ENCODE measurements at regions not wholly inside any gene's neighbourhood (a gene's known extent, or its start where the extent isn't known, plus 50 kb on each side); places are given as distances from the start of the nearest gene placed in this dataset.

GRCh38 chr7:155907450-155908200 lies 95.4 kb upstream of the SHH start:
- ATAC-seq (ENCODE audit: poor library complexity) (no peak), DNase-seq (no peak)
- intact Hi-C loops (cut with DNase I): no loop called here

GRCh38 chr7:155901176-155901575 lies 88.9 kb upstream of the SHH start:
- DNase-seq (no peak), ATAC-seq (ENCODE audit: poor library complexity) (no peak)
- intact Hi-C loops (cut with DNase I): no loop called here

DNA sequence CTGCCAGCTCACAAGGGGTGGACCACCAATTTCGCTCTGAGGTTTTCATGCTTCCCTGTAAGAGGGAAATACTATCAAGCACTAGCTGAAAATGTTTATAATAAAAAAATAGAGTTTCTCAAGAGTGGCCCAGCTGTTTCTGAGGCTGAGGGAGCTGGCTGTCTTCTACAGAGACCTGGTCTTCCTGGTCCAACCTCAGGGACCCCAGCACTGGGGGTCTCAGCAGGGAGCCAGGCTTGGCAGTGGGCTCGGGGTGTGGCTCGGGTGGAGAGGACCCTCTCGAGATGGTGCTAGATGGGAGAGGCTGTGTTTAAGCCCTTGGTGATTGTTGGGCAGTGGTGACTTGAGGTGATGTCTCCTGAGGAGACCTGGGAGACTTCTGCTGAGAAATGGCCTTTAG lies 87.3 kb upstream of the SHH start:
- DNase-seq: no peak
- ATAC-seq (ENCODE audit: poor library complexity): no peak
- intact Hi-C loops (cut with DNase I): no loop called here

DNA sequence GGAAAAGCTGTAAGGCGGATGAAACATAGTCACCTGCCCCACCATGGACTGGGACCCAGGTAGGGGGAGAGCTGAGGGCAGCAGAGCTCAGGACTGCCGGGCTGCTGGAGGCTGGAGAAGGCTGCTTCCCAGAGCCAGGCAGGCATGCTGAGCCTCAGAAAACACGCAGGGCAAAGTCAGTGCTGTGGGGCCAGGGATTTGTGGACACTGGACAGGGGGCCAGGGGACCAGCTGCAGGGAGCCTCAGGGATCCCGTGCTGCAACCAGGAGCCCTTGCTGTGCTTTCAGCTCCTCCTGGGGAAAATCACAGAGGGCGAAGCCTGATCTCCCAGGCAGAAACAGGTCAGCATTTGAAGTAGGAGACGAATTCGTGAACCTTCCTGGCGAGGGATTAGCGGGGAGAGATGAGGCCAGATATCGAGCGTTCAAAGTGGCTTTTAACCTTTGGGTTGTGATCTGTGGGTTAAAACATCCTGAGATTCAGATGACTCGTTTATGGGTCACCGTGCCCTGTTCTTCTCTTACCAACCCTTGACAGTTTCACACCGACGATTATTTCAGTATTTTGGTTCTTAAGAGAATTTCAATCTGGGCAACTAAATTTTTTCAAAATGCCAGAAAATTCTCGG lies 85.6 kb upstream of the SHH start:
- ATAC-seq (ENCODE audit: poor library complexity) (no peak), DNase-seq (no peak)
- intact Hi-C loops (cut with DNase I): no loop called here

DNA sequence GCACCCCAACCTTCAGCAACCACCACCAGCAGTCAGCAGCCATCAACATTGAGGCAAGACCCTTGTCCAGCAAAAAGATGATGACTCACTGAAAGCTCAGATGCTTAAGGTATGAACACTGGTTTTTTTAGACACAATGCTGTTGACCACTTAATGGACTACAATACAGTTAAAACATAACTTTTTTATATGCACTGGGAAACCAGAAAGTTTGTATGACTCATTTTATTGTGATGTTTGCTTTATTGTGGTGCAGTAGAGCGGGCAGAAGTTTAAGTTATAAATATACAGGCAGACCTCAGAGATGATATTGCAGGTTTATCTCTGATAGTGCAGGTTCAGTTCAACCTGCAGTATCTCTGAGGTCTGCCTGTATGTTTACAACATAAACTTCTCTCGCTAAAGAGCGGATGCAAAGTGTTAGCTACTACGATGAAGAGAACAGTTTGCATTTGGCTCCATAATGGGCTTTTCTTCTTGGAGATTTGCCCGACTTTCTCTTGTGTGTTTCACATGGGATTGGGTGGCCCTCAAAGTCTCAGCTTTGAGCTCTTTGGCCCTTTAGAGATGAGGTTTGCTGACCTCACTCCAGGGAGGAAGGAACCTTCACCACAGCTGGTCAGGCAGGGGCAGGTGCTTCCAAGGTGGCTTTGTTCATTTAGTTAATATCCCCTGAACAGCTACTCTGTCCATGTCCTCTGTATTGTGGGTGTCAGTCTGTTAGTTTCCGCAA lies 84.4 kb upstream of the SHH start:
- no peak for DNase-seq
- intact Hi-C loops (cut with DNase I): no loop called here
- ATAC-seq (ENCODE audit: poor library complexity): no peak

GRCh38 chr7:155893664-155894063 lies 81.4 kb upstream of the SHH start:
- ATAC-seq (ENCODE audit: poor library complexity) (no peak), DNase-seq (no peak)
- intact Hi-C loops (cut with DNase I): no loop called here

- DNase-seq: no peak
- intact Hi-C loops (cut with DNase I): no loop called here
- ATAC-seq (ENCODE audit: poor library complexity): no peak
Measured at GRCh38 chr7:155893176-155893575, 80.9 kb upstream of the SHH start.

DNA sequence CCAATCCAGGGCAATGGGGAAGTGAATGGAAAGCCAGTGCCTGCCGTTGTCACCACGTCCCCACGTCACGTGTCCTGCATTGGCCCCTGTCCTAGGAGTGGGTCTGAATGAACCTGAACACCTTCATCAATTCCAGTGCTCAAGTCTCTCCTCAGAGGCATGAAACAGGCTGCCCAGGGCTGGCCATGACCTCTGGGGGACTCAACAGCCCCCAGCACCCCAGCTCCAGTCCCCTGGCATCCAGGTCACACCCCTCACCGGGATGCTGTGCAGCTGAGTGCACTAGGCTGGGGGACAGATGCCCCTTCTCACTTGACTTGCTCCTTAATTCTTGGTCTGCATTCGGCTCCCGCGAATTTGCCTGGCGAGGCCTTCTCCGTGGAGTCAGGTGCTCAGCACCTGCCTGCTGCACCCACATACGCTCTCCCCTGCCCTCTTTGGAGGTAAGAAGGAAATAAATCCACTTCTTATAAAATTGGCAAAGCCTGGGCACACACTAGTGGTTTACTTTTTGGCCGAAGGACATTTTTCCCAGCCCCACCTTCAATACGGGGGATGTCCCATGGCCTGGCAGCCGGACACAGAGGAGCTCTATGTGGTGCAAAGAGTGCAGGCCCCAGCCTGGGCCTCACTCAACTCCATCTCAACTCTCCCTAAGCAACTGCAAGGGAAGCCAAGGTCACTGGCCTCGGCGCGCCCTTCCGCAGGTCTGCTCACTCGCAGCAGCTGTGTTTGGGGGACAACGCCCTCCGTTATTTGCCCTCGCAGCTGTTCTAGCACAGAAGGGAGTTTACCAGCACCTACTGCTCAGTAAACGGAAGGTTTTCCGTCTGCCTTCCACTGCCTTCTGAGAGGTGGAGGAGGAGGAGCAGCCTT lies 77.6 kb upstream of the SHH start:
- intact Hi-C loops (cut with DNase I): no loop called here
- ATAC-seq (ENCODE audit: poor library complexity) (no peak), DNase-seq (no peak)

DNA sequence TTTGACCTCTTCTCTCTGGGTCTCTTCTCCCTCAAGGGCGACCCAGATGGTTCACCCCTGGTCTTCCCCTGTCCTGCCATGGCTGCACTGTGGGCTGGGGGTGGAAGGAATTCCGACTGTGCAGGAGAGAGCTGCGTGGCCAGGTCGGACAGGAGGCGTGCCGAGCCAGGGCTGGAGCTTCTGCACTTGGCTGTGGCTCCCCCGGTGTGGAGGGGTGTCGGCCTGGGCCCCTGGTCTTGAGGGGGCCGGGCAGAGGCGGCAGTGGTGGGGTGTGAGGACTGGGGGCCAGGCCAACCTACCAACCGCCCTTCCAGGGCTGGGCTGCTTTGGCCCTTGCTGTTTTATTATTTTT lies 74.9 kb upstream of the SHH start:
- intact Hi-C loops (cut with DNase I): no loop called here
- no peak for DNase-seq

DNA sequence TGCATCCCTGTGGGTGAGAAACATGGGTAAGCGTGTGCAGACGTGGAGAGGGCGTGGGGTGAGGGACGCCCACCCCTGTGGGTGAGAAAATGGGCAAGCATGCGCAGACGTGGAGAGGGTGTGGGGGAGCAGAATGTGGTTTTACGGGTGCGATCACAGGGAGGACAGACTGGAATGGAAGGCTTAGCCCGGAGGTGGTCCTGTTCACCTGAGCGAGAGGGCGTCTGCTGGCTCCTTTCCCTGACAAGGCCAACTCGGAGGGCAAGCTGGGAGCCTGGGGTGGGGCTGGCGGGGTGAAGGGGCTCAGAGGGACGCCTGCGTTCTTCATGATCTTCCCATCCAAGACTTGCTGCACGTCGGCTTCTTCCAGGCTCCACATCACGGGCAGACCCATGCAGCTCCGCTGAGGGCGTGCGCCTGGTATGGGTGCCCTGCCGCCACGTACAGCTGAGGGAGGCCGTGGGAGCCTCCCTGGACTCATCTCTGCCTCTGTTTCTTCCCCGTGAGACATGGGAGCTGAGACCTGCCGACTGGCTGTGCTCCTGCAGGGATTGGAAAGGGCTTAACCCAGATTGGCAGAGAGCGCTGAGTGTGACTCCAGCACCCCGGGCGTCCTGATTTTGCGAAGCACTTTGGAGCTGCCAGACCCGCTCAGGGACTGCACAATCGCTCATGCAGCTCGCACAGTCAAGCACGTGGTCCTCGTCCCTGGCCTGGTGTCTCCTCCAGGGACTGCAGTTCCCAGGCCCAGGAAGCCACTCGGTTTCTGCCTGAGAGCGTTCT lies 74.3 kb upstream of the SHH start:
- ATAC-seq (ENCODE audit: poor library complexity) (no peak), DNase-seq (no peak)
- intact Hi-C loops (cut with DNase I): no loop called here

More for the DNA sequence above, 74.9 kb upstream of the SHH start:
- no peak for ATAC-seq (ENCODE audit: poor library complexity)

DNA sequence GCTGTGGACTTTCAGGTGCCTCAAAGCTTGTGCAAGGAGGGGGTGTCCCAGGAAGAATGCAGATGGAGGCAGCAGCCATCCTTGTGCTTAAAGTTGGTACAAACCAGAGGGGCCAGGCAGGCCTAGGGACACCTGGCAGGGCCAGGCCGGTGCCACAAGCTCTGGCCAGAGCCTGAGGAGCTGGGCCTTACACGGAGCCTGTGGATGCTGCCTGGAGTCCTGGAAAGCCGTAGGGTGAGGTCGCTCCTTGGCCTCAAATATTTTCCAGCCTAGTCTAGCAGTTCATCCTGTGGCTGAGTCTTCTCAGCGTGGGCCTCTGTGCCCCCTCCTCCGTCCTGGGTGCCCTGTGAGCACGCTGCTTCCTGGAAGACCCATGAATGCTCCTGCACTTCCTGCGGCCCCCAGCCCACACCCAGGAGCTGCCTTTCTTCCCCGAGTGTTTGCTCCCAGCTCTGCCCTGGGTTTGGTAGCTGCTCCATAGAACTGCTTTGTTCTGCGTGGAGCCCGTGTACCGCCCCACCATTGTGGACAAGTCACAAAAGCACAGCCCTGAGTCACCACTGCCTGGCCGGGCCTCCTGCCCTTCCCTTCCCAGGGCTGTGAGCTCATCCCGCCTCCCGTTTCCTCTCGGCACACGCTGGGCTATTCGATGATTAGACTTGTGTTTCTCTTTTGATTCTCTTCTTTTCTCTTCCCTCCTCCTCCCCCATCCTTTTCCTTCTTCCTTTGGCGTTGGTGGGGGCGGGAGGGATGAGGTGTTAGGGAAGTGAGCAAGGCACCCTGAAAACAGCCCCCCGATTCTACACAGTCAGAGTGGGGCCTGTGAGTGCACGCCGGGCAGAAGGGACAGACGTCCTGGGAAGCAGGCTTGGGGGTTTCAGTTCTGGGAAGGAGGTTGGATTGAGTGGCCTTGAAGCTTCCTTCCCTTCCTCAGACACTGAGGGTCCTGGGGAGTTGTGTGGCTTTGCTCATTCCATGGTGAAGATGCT lies 73.2 kb upstream of the SHH start:
- intact Hi-C loops (cut with DNase I): no loop called here
- ATAC-seq (ENCODE audit: poor library complexity) (peak; percentile 71), DNase-seq (peak; percentile 54)

DNA sequence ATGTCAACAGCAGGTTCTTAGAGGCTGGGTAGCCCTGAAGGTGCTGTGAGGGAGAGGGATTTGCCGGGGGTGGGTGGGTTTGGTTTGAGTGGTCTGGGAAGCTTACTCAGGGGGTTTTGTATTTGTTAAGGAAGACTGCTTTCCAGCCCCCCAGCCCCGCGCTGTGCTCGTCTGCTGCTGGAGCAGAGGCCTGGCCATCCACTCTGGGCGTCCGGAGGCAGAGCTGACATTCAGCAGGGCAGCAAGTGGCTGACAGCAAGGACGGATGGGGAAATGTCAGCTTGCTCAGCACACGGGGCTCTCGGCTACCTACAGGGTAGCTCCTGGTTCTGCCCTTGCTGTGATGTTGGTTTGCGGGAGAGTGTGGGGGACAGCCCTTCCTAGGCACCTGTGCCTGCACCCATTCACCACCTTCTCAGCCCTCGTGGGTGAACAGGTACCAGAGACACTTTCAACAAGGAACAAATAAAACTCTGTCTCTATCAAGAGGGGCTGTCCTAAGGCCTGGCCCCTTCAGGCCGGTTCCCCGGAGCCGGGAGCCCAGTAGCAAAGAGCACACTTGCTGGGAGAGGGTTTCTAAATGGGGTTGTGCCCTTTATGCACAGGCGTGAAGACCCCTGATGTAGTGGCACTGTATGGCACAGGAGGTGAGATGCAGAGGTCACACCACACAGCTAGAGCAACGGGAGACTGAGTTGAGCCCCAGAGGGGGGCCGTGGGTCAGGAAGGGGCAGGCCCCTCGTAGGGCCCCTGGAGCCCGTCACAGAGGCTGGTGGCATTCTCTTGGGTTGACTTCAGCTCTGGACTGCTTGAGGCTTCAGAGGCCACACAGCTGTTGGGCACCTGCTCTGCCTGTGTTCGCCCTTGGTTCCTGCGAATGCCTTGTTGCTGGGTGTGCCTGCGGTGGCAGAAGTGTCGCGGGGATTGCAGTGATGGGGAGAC lies 72.2 kb upstream of the SHH start:
- intact Hi-C loops (cut with DNase I): no loop called here
- DNase-seq (no peak), ATAC-seq (ENCODE audit: poor library complexity) (no peak)

GRCh38 chr7:155883491-155884224 lies 71.4 kb upstream of the SHH start:
- ATAC-seq (ENCODE audit: poor library complexity): no peak
- intact Hi-C loops (cut with DNase I): no loop called here
- no peak for DNase-seq

GRCh38 chr7:155882596-155882995 lies 70.3 kb upstream of the SHH start:
- intact Hi-C loops (cut with DNase I): no loop called here
- ATAC-seq (ENCODE audit: poor library complexity): no peak
- DNase-seq: no peak

DNA sequence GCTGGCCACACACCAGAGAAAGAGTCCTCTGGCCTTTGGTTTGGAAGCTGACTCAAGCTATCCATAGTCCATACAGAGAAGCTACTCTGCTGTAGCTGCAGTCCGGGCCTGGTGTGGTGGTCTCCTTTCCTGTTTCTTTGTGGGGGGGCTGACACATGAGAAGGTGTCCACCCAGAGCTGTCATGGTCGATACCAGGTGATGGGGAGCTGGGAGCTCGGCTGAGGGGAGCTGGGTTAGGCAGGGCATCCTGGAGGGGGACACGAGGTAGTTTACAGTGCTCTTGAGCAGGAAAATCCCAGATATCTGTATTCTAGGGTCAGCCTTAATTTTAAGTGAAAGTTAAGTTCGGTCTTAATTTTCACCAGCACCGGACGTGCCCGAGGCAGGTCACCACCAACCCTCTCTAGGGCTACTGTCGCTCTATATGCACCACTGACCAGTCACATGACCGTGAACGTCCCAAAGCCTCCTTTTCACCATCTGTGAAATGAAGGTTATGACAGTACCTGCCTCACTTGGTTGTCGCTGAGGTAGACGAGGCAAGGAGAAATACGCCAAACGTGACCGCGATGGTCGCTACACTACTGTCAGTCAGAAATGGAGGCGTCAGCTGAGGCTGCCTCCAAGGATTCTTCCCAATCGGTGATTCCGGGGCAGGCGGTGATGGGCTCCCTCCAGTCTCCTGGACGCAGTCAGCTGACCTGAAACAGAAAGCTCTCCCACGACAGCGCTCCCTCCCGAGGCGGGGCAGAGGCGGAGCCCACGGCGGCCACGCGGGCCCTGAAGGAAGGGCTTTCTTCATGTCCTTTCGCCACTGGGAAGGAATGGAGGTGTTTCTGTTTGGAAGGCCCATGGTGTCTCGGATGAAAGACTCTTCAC lies 69.4 kb upstream of the SHH start:
- ATAC-seq (ENCODE audit: poor library complexity) (no peak), DNase-seq (no peak)
- intact Hi-C loops (cut with DNase I): no loop called here
